HG02798 (cell line): ENCODE measurements at regions not wholly inside any gene's neighbourhood (a gene's known extent, or its start where the extent isn't known, plus 50 kb on each side); places are given as distances from the start of the nearest gene placed in this dataset.
"Not testable (repeated sequence)": the region's sequence is repeated elsewhere in the genome, so short reads cannot be mapped to it uniquely, and the experiment has no call there.

Experiments used
- ATAC-seq: cut with Tn5 transposase; IDR thresholded peaks from one replicate; pipeline ENCODE4 v1.9.1; 2021; ENCODE audit warnings: mild to moderate bottlenecking; ENCODE audit not compliant: unreplicated experiment, poor library complexity

DNA sequence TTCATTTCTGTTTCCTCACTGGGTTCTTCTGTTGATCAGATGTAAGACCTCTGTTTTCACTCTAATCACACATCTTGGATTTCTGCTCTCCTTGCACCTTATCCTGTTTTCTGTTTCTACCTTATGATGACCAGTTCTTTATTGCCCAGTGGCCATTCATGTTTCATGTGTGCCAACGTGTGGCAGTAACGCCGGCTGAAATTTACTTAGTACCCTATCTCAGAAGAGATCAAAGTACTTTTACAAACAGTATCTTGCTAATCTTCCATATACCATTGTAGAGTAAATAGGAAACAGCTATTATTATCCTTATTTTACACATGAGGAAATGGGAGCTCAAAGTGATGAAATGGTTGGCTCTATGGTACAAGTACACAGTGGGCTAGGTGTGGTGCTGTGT, 74.0 kb downstream of the GATA3 start:
- no peak for ATAC-seq

DNA sequence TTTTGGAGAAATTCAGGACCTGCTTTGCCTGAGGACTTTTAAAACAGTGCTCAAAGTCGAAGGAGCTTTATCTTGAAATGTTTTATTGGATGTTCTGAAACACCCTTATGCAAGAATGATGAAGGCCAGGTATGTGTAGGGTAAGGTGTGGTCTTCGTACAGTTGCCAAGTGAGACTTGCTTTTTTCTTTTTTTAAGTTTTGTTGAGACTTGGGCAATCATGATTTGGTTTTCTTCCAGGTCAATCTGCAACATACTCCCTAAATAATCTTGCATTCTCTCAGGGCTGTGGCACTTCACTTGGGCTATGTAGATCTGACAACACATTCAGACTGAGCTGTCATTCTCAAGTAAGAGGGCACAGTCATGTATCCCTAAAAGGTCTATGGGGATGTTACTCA, 75.0 kb downstream of the GATA3 start:
- ATAC-seq = no peak

GRCh38 chr10:8130973-8131911, 76.8 kb downstream of the GATA3 start:
- peak; percentile 62 for ATAC-seq

- ATAC-seq = peak; percentile 67
Measured at GRCh38 chr10:8133146-8133545, 78.7 kb downstream of the GATA3 start.

GRCh38 chr10:8136736-8137135, 82.2 kb downstream of the GATA3 start:
- ATAC-seq = no peak

GRCh38 chr10:8137272-8137681, 82.8 kb downstream of the GATA3 start:
- ATAC-seq = no peak

GRCh38 chr10:8137726-8138125, 83.2 kb downstream of the GATA3 start:
- ATAC-seq = no peak

- ATAC-seq = no peak
Measured at GRCh38 chr10:8138471-8138870, 84.0 kb downstream of the GATA3 start.

DNA sequence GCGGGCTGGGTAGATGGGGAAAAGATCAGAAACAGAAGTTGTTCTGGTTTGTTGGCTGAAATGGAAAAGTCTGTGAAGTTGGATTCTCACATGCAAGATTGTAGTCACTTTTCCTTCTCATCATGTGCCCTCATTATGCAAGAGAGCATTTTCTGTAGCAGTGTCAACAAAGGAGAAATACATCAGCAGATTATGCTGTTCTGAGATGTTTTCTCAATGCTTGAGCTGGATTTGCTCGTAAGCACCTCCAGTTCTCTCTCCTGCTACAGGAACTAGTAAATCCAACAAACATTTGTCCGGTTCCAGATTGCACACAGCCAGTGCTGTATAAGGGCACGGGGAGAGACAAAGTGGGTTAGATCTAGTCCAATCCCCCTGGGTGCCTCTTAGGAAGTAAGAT, 90.0 kb downstream of the GATA3 start:
- no peak for ATAC-seq

GRCh38 chr10:8146650-8147049, 92.2 kb downstream of the GATA3 start:
- ATAC-seq = no peak

DNA sequence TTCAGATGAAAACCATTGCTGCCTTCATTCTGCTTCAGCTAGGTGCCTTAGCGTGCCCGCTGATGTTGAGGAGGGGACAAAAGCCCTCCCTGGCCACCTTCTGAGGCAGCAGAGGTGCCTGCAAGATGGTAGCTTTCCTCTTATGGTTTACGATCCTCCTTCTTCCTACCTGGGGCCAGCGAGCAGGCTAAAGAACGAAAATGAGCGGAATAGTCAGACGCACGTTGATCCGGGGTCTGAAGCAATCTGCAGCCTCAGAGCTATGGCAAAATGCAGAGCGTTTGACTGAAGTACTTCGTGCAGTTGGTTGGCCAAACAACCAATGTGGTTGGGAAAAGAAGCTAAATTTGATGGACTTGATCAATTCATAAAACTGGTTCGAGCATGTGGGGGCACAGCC, 95.5 kb downstream of the GATA3 start:
- ATAC-seq = no peak

DNA sequence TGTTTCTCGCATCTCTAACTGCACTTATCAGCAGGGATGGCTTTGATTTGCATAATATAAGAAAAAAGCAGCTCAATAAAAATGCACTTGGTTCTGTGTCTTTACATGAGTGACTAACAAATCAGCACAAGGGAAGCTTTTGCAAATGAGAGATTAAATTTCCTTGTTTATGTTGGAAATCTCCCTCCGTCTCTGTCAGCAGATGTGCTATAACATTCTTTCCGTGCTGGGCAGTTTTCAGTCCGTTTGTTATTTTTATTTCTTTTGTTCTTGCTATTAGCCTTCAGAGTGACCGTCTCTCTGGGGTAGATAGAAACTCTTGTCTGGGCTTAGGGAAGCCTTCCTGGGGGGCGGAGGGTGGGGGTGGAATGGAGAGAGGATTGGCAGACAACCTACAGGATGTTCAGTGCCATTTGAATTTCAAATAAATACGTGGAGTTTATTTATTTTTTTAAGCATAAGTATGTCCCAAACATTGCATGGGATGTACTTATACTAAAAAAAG, 96.0 kb downstream of the GATA3 start:
- ATAC-seq = no peak

DNA sequence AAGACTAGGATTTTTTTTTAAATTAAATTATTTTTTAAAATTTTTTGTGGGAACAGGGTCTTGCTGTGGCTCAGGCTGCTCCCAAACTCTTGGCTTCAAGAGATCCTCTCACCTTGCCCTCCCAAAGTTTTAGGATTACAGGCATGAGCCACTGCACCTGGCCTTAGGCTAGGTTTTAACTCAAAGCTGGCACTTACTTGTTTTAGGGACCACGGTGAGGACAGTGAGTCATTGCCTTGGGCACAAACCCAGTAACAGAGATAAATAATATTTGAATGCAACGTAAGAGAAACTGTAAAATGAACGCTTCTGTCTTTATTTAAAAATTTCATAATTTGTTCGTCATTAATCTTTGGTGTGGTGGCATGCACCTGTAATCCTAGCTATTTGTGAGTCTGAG, 96.6 kb downstream of the GATA3 start:
- no peak for ATAC-seq

DNA sequence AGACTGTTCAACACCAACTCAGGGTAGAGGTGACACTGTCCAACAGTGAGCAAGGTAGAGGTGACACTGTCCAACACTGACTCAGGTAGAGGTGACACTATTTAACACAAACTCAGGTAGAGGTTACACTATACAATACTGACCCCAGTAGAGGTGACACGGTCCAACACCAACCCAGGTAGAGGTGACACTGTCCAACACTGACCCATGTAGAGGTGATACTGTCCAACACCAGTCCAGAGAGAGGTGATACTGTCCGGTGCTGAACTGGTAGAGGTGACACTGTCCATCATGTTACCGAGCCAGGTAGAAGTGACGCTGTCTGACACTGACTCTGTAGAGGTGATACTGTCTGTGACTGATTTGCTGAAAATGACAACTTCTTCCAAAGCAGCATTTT, 102.4 kb downstream of the GATA3 start:
- ATAC-seq = no peak

- no peak for ATAC-seq
Measured at GRCh38 chr10:8158193-8159071, 103.9 kb downstream of the GATA3 start.

- ATAC-seq = no peak
Measured at GRCh38 chr10:8159341-8160165, 105.1 kb downstream of the GATA3 start.

DNA sequence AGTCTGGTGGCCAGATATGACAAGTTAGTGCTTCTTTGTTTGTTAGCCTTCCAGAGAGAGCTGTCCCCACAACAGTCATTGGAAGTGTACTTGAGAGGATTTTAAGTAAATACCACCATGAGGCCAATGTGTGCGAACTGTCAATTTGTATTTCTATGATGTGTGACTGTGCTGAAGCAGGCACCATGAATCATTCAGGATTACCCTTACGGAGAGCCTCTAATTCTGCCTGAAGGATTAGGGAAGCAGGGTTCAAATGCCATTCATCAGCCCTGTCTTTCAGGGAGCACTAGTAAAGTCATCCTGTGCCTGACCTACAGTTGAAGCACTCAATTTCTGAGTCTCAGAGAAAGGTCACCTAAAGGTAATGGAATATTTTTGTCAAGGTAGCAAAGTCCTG, 109.3 kb downstream of the GATA3 start:
- ATAC-seq = no peak

- not testable (repeated sequence) for ATAC-seq
Measured at GRCh38 chr10:8164640-8165039, 110.2 kb downstream of the GATA3 start.

DNA sequence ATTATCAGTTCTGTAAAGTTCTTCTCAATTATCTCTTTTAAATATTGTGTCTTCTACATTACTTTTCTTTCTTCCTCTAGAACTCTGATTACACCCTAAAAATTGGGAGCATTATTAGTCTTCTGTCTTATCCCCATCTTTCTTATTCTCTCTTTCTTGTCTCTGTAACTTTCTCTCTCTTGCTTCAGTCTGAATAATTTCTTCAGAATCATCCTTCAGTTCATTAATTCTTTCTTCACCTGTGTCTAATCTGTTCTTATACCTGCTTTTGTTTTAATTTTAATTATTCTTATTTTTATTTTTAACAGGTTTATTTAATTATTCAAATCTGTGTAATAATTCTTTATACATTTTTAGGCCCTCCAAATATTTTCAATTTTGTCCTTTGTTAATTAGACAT, 114.3 kb downstream of the GATA3 start:
- ATAC-seq = no peak

DNA sequence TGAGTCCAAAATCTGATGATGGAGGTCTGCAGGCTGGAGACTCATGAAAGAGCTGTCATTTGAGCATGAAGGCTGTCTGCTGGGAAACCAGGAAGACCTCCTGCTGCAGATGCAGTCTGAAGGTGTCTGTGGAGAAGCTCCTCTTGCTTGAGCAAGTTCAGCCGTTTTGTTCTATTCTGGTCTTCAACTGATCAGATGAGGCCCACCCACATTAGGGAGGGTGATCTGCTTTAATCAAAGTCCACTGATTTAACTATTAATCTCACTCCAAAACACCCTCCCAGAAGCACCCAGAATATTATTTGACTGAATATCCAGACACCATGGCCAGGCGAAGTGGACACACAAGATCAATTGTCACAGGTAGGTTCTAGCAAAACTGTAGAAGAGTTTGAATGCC, 116.5 kb downstream of the GATA3 start:
- ATAC-seq = no peak
